H1 (cell line): ENCODE measurements at regions not wholly inside any gene's neighbourhood (a gene's known extent, or its start where the extent isn't known, plus 50 kb on each side); places are given as distances from the start of the nearest gene placed in this dataset.

Experiments used
- POU5F1 ChIP-seq: IDR thresholded peaks from 2 replicates; pipeline ENCODE4 v1.6.1; 2011; ENCODE audit warnings: low read depth, mild to moderate bottlenecking, low read length, moderate library complexity
- RXRA ChIP-seq: IDR thresholded peaks from 2 replicates; pipeline ENCODE4 v1.6.1; 2011; ENCODE audit warnings: low read depth, mild to moderate bottlenecking, low read length, moderate library complexity; ENCODE audit not compliant: insufficient read depth
- TBP ChIP-seq: IDR thresholded peaks from 2 replicates; pipeline ENCODE4 v1.6.1; 2011; ENCODE audit warnings: low read depth, low read length, improper control_type of control experiment

DNA sequence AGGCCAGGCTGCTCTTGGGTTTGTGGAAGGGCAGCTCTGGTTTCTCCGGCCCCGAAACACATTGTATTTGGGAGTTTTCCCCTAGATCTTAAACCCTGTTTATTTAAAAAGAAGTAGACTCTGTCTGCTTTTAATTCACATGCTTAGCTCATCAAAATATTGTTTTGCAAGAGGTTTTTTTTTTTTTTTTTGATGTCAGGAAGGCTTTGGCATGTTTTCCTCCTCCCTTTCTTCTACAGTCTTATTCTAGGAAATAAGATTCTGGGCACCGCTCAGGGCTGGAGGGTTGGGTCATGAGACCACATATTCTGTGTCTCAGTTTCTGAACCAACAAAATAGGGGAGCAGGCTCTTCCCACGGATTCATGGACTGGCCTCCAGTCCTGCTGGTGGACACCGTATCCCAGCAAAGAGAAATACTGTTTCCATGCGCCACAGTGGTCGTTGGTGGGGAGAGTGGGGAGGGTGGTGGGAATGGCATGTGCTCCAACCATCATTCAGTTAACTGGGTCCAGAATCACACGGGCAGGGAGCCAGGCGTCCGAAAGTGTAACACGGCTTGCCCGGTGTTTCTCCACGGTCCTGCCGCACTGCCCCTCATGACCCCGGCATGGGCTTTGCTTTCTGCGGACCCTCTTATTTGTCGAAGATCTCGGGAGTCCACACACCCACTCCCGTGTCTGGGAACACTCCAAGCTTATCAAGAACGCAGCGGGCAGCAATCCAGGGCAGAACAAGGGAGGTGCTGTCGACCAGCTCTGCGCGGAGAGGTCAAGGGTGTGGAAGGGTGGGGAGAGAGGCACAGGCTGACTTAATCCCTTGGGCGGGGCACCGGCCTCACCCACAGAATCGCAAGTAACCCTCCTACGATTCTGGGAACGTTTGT lies 176.7 kb downstream of the GLI2 start (continued):
- TF ChIP-seq POU5F1, result no peak
- no peak for TF ChIP-seq TBP
- TF ChIP-seq RXRA, result no peak
